CD4-positive, alpha-beta memory T cell (primary cell): ENCODE measurements at regions not wholly inside any gene's neighbourhood (a gene's known extent, or its start where the extent isn't known, plus 50 kb on each side); places are given as distances from the start of the nearest gene placed in this dataset.

Experiments used
- CTCF ChIA-PET: fragments of 350-600 bp; sonication (Branson Sonifier 250); formaldehyde crosslinking; loops from one replicate; lab custom pipeline; 2021; ENCODE audit warnings: inconsistent platforms; ENCODE audit not compliant: partially characterized antibody; lab: Charles Lee
- POLR2A ChIA-PET: fragments of 350-600 bp; sonication (Branson Sonifier 250); formaldehyde crosslinking; loops from one replicate; lab custom pipeline; 2021; ENCODE audit not compliant: partially characterized antibody; lab: Charles Lee
- DNase-seq, 5 donors: peaks; one replicate each; pipeline versions ENCODE4 v3.0.0 to v3.0.0-alpha.2; 2020 to 2022; ENCODE audit warnings: mixed read lengths in 1 of 5
- H3K27ac ChIP-seq: one replicate; pipeline ENCODE4 v1.7.0; 2013; ENCODE audit warnings: low read depth, low read length
- H3K27me3 ChIP-seq: 2 replicates; pipeline ENCODE4 v1.7.0; 2013; ENCODE audit warnings: mild to moderate bottlenecking, low read length, moderate library complexity; ENCODE audit not compliant: insufficient read depth
- H3K36me3 ChIP-seq: 2 replicates; pipeline ENCODE4 v1.7.0; 2013; ENCODE audit warnings: mild to moderate bottlenecking, low read length, moderate library complexity; ENCODE audit not compliant: insufficient read depth
- H3K4me1 ChIP-seq: 2 replicates; pipeline ENCODE4 v1.7.0; 2013; ENCODE audit warnings: mild to moderate bottlenecking, low read length, moderate library complexity; ENCODE audit not compliant: insufficient read depth
- H3K4me3 ChIP-seq, 2 donors: one replicate each; pipeline ENCODE4 v1.7.0; 2013; ENCODE audit warnings: low read length in 2 of 2, mild to moderate bottlenecking in 1 of 2
- H3K9me3 ChIP-seq, 2 donors: one replicate each; pipeline ENCODE4 v1.7.0; 2013; ENCODE audit warnings: low read length in 2 of 2, control low read depth in 1 of 2; ENCODE audit not compliant: control insufficient read depth in 1 of 2
- H3K27ac Mint-ChIP-seq, 7 donors: one replicate each; pipeline ENCODE4 v1.8.0; 2020 to 2021; ENCODE audit warnings: mixed read lengths in 7 of 7, mild to moderate bottlenecking in 6 of 7, inconsistent platforms in 3 of 7, moderate library complexity in 3 of 7
- H3K27me3 Mint-ChIP-seq, 2 donors: one replicate each; pipeline ENCODE4 v1.8.0; 2020 to 2021; ENCODE audit warnings: mixed read lengths in 2 of 2
- H3K36me3 Mint-ChIP-seq, 2 donors: one replicate each; pipeline ENCODE4 v1.8.0; 2020 to 2021; ENCODE audit warnings: mixed read lengths in 2 of 2, inconsistent platforms in 1 of 2, mild to moderate bottlenecking in 1 of 2
- H3K4me1 Mint-ChIP-seq, 4 donors: one replicate each; pipeline ENCODE4 v1.8.0; 2020 to 2021; ENCODE audit warnings: mixed read lengths in 4 of 4, mild to moderate bottlenecking in 1 of 4
- H3K4me3 Mint-ChIP-seq, 8 donors: one replicate each; pipeline ENCODE4 v1.8.0; 2020 to 2021; ENCODE audit warnings: mixed read lengths in 8 of 8, mild to moderate bottlenecking in 7 of 8, moderate library complexity in 6 of 8, inconsistent platforms in 3 of 8
- H3K9me3 Mint-ChIP-seq, 8 donors: one replicate each; pipeline ENCODE4 v1.8.0; 2020 to 2021; ENCODE audit warnings: mixed read lengths in 8 of 8, mild to moderate bottlenecking in 5 of 8, inconsistent platforms in 3 of 8, moderate library complexity in 1 of 8
- intact Hi-C: fragments of 100-400 bp; cut with micrococcal nuclease; formaldehyde crosslinking; loops from one replicate; pipeline ENCODE4 v1.15.1; 2023

DNA sequence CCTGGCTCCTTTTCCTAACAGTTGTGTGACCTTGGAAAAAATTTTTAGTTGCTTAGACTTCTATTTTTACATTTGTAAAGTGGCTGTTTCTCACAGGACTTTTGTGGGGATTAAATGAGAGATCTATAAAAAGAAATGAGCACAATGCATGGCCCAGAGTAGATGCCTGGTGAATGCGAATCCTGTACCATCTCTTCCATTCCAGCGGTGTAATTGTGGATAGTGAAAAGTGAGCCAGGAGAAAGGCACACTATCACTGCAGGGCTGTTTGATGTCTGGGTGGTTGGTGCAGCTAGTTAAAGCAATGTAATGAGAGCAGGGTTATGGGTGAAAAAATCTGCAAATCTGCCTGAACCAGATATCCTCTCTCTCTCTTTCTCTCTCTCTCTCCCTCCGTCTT is 347.5 kb upstream of the CITED2 start:
- DNase-seq = no peak

DNA sequence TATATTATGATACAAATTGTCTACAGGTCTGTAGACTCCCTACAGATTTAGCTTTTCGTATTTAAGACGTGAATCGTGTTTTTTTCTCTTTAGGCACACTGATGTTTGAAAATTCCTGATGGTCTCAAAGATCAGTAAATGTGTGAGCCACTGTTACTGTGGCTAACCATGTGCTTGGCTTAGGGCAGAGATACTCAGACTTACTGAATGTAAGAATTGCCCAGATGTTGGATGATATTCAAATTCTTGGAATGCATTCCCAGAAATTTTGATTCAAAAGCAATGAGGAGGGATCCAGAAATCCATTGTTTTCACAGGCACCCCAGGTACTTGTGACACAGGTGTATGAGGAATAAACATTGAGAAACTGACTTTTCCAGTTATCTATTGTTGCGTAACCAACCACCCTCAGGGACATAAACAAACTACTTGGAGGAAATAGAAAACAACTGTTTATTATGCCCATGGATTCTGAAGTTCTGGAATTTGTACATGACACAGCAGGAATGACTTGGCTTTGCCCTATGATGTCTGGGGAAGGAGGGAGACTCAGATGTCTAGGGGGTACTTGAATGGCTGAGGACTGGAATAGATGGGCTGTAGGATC is 339.6 kb upstream of the CITED2 start:
- Histone ChIP-seq H3K9me3 (no peaks in the 10 kb centered on the region), H3K27me3 (no peaks in the 10 kb centered on the region), H3K4me1 (no peaks in the 10 kb centered on the region), H3K27ac (no peak overlapping the region), H3K4me3 (no peak overlapping the region), H3K36me3 (no peaks in the 10 kb centered on the region)
- Mint-ChIP-seq H3K4me3 (no peak overlapping the region), H3K27ac (no peak overlapping the region), H3K27me3 (peaks cover 1 to 2% of the 10 kb centered on the region in 2 donors), H3K9me3 (peaks cover 0 to 2% (median 0%) of the 10 kb centered on the region in 8 donors), H3K36me3 (no peaks in the 10 kb centered on the region), H3K4me1 (no peaks in the 10 kb centered on the region)
- ChIA-PET POLR2A (no interaction called here), CTCF (no interaction called here)
- no peak for DNase-seq
- intact Hi-C loops = no loop called here

More for the DNA sequence above, 347.5 kb upstream of the CITED2 start:
- no peak overlapping the region for H3K27ac ChIP-seq
- peaks cover 0 to 9% (median 0%) of the 10 kb centered on the region in 8 donors for H3K9me3 Mint-ChIP-seq
- peaks cover 0 to 2% of the 10 kb centered on the region in 2 donors for H3K27me3 Mint-ChIP-seq
- H3K36me3 ChIP-seq = no peaks in the 10 kb centered on the region
- intact Hi-C loops = no loop called here
- H3K27ac Mint-ChIP-seq = no peak overlapping the region
- no peaks in the 10 kb centered on the region for H3K36me3 Mint-ChIP-seq
- no peaks in the 10 kb centered on the region for H3K4me1 Mint-ChIP-seq
- no peaks in the 10 kb centered on the region for H3K9me3 ChIP-seq
- ChIA-PET POLR2A (no interaction called here), CTCF (no interaction called here)
- H3K4me3 ChIP-seq = no peak overlapping the region
- H3K27me3 ChIP-seq = no peaks in the 10 kb centered on the region
- H3K4me3 Mint-ChIP-seq = no peak overlapping the region
- no peaks in the 10 kb centered on the region for H3K4me1 ChIP-seq

DNA sequence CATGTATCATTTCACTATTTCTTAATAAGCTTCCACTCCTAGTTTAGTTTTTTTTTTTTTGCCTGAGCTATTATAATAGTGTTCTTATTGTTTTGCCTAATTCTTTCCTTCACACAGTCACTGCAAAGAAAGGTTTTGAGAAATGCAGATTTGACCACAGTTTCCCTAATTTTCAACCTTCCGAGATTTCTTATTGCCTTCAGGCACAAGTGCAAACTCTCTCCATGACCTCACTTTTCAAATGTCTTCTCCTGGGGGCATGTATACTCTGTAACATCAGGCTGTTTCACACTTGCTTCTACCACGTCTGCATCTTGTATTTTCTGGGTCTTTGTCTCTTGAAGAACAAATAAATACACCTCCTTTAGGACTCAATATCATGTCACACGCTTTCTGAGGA is 339.0 kb upstream of the CITED2 start:
- Mint-ChIP-seq H3K36me3 (no peaks in the 10 kb centered on the region), H3K4me3 (no peak overlapping the region), H3K27me3 (peaks cover 1 to 2% of the 10 kb centered on the region in 2 donors), H3K27ac (no peak overlapping the region), H3K4me1 (no peaks in the 10 kb centered on the region), H3K9me3 (peaks cover 0 to 2% (median 0%) of the 10 kb centered on the region in 8 donors)
- Histone ChIP-seq H3K27ac (no peak overlapping the region), H3K36me3 (no peaks in the 10 kb centered on the region), H3K4me1 (no peaks in the 10 kb centered on the region), H3K27me3 (no peaks in the 10 kb centered on the region), H3K4me3 (no peak overlapping the region), H3K9me3 (no peaks in the 10 kb centered on the region)
- DNase-seq = no peak
- ChIA-PET POLR2A (no interaction called here), CTCF (no interaction called here)
- intact Hi-C loops = no loop called here

DNA sequence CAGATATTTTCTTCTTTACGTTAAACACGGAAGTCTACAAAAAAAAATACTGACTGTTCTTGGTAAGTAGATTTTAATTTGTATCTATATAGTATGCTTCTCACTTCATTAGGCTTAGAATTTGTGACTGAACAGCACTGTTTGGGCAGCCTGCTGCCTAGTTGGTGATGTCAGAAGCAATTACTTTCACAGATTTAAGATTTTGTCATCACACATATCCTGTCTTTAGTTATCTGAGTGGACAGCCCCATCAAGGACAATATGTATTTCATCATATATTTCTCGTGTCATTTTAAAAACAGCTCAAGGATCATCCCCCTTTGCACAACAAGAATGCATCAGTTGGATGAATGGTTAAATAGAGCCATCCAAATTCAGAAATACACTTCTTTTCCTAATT is 338.4 kb upstream of the CITED2 start:
- no peaks in the 10 kb centered on the region for H3K27me3 ChIP-seq
- DNase-seq = no peak
- Mint-ChIP-seq H3K4me1 (no peaks in the 10 kb centered on the region), H3K9me3 (peaks cover 0 to 2% (median 0%) of the 10 kb centered on the region in 8 donors), H3K27ac (no peak overlapping the region), H3K4me3 (no peak overlapping the region), H3K36me3 (no peaks in the 10 kb centered on the region), H3K27me3 (peaks cover 1 to 2% of the 10 kb centered on the region in 2 donors)
- no peaks in the 10 kb centered on the region for H3K4me1 ChIP-seq
- intact Hi-C loops = no loop called here
- no peak overlapping the region for H3K4me3 ChIP-seq
- no peaks in the 10 kb centered on the region for H3K36me3 ChIP-seq
- no peaks in the 10 kb centered on the region for H3K9me3 ChIP-seq
- no peak overlapping the region for H3K27ac ChIP-seq
- ChIA-PET POLR2A (no interaction called here), CTCF (no interaction called here)

DNA sequence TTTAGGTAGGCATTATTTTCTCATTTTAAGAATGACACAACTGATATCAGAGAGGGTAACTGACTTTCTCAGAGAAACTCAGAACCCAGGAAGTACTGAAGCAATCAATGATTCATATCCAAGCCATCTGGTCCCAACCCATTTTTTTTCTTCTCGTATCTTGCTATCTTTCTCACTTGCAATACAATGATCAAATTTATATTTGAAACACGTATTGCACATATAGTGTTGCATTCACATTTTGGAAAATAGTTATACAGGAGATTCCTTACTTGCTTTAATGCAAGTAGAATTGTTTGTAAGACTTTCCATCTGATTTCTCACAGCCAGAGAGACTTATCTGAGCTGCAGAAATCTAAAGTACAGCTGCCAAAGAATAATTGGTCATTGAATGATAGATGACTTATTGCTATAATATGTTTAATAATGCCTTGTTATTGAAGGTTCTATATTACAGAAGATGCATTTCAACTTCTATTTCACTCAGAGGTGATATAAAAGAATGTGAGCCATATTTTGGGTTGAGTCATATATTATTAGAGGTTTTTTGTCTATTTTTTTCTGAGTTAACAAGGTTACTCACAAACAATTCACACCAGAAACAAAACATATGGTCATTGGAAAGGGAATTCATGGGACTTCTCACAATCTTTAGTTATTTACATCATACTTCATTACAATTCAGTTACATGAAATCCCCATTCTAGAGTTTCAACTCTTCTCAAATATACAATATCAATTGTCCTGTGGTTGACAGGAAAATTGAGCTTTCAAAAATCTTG is 337.5 kb upstream of the CITED2 start:
- DNase-seq = no peak
- H3K9me3 Mint-ChIP-seq = peaks cover 0 to 2% (median 0%) of the 10 kb centered on the region in 8 donors

DNA sequence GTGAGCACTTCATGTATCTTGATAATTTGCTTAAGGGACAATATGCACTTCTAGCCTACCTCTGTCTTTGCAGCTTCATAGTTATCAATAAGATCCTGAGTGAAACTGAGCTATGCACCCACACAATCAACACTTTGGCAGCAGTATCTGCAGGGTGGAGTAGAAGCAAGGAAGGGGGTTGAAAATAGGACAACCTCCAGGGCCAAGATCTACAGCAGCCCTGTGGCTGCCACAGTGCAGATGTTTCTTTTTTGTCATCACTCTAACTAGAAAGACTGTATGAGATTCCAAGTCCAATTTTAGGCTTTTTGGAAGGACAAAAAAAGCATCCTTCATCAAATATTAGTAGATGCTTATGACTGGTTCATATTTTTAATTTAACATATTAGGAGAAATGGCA is 336.1 kb upstream of the CITED2 start:
- intact Hi-C loops = no loop called here
- CTCF ChIA-PET = interaction anchor here (1.1 kb wide), 1 partner anchor 11 kb away, joined by 3 read pairs; no protein-coding TSS in a partner anchor
- DNase-seq = no peak
- Mint-ChIP-seq H3K27ac (no peak overlapping the region), H3K4me1 (no peaks in the 10 kb centered on the region), H3K27me3 (peaks cover 1 to 2% of the 10 kb centered on the region in 2 donors), H3K36me3 (no peaks in the 10 kb centered on the region), H3K9me3 (peaks cover 0 to 2% (median 0%) of the 10 kb centered on the region in 8 donors), H3K4me3 (no peak overlapping the region)
- Histone ChIP-seq H3K9me3 (no peaks in the 10 kb centered on the region), H3K27me3 (no peaks in the 10 kb centered on the region), H3K27ac (no peak overlapping the region), H3K4me1 (no peaks in the 10 kb centered on the region), H3K36me3 (no peaks in the 10 kb centered on the region), H3K4me3 (no peak overlapping the region)
- POLR2A ChIA-PET = no interaction called here

More for the DNA sequence above, 337.5 kb upstream of the CITED2 start:
- no peaks in the 10 kb centered on the region for H3K9me3 ChIP-seq
- no peaks in the 10 kb centered on the region for H3K4me1 Mint-ChIP-seq
- H3K27ac Mint-ChIP-seq = no peak overlapping the region
- H3K36me3 ChIP-seq = no peaks in the 10 kb centered on the region
- no peak overlapping the region for H3K4me3 Mint-ChIP-seq
- ChIA-PET POLR2A (no interaction called here), CTCF (no interaction called here)
- intact Hi-C loops = no loop called here
- no peak overlapping the region for H3K27ac ChIP-seq
- no peaks in the 10 kb centered on the region for H3K4me1 ChIP-seq
- H3K27me3 Mint-ChIP-seq = peaks cover 1 to 2% of the 10 kb centered on the region in 2 donors
- H3K27me3 ChIP-seq = no peaks in the 10 kb centered on the region
- H3K4me3 ChIP-seq = no peak overlapping the region
- no peaks in the 10 kb centered on the region for H3K36me3 Mint-ChIP-seq

DNA sequence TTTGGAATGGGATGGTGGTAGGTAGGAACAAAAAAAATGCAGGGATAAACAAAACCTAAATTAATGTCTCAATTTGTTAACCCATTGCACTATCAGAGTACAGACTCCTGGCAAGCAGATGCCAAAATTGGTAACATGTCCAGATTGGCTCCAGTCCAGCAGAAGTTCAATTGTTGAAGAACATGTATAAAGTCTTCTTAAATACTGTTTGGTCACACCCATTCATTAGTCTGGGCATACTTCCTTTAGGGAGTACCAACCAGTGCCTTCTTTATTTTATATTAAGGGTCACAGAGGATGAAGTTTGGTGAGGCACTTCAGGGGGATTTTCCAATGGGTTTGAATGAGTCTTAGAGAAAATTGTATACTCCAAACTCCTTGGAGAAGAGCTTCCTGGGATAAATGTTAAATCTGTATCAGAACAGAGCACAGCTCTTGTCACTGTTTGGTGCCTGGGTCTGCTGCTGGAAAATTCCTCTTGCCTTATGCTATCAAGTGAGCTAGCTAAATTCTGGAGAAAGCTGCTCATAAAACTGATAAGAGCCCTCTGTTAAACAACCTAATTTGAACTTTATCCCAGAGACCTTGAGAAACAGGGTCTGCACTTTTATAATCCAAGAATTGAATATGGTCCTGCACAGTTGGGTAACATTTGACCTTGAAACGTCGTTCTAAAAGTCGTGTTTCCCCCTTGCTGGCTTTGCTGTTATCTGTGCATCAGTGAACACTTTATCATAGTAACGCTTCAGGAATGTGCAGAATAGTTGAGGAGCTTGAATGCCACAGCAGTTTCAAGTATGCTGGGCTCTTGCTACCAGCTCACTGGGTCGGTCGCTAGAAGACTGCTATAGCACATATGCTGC is 334.1 kb upstream of the CITED2 start:
- no peaks in the 10 kb centered on the region for H3K36me3 ChIP-seq
- no peaks in the 10 kb centered on the region for H3K27me3 ChIP-seq
- peaks cover 0 to 1% of the 10 kb centered on the region in 2 donors for H3K27me3 Mint-ChIP-seq
- no peak overlapping the region for H3K4me3 ChIP-seq
- no peak overlapping the region for H3K27ac ChIP-seq
- no peaks in the 10 kb centered on the region for H3K9me3 ChIP-seq
- no peak for DNase-seq
- H3K9me3 Mint-ChIP-seq = peaks cover 0 to 5% (median 0%) of the 10 kb centered on the region in 8 donors
- no peaks in the 10 kb centered on the region for H3K36me3 Mint-ChIP-seq
- H3K4me3 Mint-ChIP-seq = no peak overlapping the region
- ChIA-PET POLR2A (interaction anchor here (1.1 kb wide), 1 partner anchor 9 kb away, joined by 3 read pairs; no protein-coding TSS in a partner anchor), CTCF (no interaction called here)
- H3K4me1 Mint-ChIP-seq = no peaks in the 10 kb centered on the region
- no peaks in the 10 kb centered on the region for H3K4me1 ChIP-seq
- H3K27ac Mint-ChIP-seq = no peak overlapping the region
- intact Hi-C loops = no loop called here
